ENCODE measurements at regions not wholly inside any gene's neighbourhood (a gene's known extent, or its start where the extent isn't known, plus 50 kb on each side); places are given as distances from the start of the nearest gene placed in this dataset.
A peak's percentile ranks its signal among the peaks of the same experiment; 100 is the strongest.
"Not testable (repeated sequence)": the region's sequence is repeated elsewhere in the genome, so short reads cannot be mapped to it uniquely, and the experiment has no call there.

DNA sequence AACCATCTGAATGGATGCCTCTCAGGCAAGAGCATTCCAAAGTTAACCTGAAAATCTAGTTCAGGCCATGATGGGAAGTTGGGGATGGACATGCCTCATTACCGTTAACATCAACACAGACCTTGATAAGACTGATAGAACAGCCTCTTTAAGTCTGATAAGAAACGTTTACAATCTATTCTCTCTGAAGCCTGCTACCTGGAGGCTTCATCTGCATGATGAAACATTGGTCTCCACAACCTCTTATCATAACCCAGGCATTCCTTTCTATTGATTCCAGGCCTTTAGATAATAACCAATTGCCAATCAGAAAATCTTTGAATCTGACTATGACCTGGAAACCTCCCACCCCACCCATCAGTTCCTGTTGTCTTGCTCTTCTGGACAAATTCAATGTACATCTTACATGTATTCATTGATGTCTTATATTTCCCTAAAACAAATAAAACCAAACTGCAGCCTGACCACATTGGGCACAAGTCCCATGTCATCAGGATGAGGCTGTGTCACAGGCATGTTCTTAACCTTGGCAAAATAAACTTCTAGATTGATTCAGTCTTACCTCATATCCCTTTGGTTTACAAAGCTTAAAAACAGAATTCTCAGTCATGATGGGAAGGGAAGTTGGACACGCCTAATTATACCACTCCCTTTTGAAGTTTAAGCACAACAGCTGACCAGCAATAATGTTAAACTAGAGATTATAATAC lies 843.8 kb upstream of the SPRY2 start:
- Histone ChIP-seq H3K4me3 (replicated peaks; ENCODE audit: insufficient read depth, low read length) (no peak overlapping the region), H3K27me3 (ENCODE audit: insufficient read depth, poor library complexity, severe bottlenecking) (no peaks in the 10 kb centered on the region), H3K27ac (replicated peaks) (no peak overlapping the region)
- no peak for DNase-seq (ENCODE audit: low read depth in 1 of 2, low spot score in 1 of 2)
- no peak for TF ChIP-seq POLR2AphosphoS5 (IDR thresholded peaks at IDR 0.05; ENCODE audit: low read depth)
- TF ChIP-seq, protein P1, sequence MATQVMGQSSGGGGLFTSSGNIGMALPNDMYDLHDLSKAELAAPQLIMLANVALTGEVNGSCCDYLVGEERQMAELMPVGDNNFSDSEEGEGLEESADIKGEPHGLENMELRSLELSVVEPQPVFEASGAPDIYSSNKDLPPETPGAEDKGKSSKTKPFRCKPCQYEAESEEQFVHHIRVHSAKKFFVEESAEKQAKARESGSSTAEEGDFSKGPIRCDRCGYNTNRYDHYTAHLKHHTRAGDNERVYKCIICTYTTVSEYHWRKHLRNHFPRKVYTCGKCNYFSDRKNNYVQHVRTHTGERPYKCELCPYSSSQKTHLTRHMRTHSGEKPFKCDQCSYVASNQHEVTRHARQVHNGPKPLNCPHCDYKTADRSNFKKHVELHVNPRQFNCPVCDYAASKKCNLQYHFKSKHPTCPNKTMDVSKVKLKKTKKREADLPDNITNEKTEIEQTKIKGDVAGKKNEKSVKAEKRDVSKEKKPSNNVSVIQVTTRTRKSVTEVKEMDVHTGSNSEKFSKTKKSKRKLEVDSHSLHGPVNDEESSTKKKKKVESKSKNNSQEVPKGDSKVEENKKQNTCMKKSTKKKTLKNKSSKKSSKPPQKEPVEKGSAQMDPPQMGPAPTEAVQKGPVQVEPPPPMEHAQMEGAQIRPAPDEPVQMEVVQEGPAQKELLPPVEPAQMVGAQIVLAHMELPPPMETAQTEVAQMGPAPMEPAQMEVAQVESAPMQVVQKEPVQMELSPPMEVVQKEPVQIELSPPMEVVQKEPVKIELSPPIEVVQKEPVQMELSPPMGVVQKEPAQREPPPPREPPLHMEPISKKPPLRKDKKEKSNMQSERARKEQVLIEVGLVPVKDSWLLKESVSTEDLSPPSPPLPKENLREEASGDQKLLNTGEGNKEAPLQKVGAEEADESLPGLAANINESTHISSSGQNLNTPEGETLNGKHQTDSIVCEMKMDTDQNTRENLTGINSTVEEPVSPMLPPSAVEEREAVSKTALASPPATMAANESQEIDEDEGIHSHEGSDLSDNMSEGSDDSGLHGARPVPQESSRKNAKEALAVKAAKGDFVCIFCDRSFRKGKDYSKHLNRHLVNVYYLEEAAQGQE (IDR thresholded peaks at IDR 0.05; ENCODE audit: insufficient replicate concordance, low read depth), result no peak
- no peak for TF ChIP-seq GABPA (IDR thresholded peaks at IDR 0.05; ENCODE audit: low read depth)
- TF ChIP-seq SPI1 (IDR thresholded peaks at IDR 0.05; ENCODE audit: borderline replicate concordance, low read depth), result no peak
- no peak for TF ChIP-seq CTCF (IDR thresholded peaks at IDR 0.05; ENCODE audit: insufficient read depth, low read length)

GRCh38 chr13:81172603-81173002 lies 831.7 kb upstream of the SPRY2 start:
- Histone ChIP-seq H3K27me3 (ENCODE audit: insufficient read depth, poor library complexity, severe bottlenecking) (no peaks in the 10 kb centered on the region), H3K4me3 (replicated peaks; ENCODE audit: insufficient read depth, low read length) (no peak overlapping the region), H3K27ac (replicated peaks) (no peak overlapping the region)
- no peak for DNase-seq (ENCODE audit: low read depth in 1 of 2, low spot score in 1 of 2)
- TF ChIP-seq POLR2AphosphoS5 (IDR thresholded peaks at IDR 0.05; ENCODE audit: low read depth) (no peak), CTCF (IDR thresholded peaks at IDR 0.05; ENCODE audit: insufficient read depth, low read length) (no peak), GABPA (IDR thresholded peaks at IDR 0.05; ENCODE audit: low read depth) (no peak), SPI1 (IDR thresholded peaks at IDR 0.05; ENCODE audit: borderline replicate concordance, low read depth) (no peak)
- TF ChIP-seq, protein P1 (IDR thresholded peaks at IDR 0.05; ENCODE audit: insufficient replicate concordance, low read depth), result no peak

- Histone ChIP-seq H3K4me3 (replicated peaks; ENCODE audit: insufficient read depth, low read length) (no peak overlapping the region), H3K27me3 (ENCODE audit: insufficient read depth, poor library complexity, severe bottlenecking) (no peaks in the 10 kb centered on the region), H3K27ac (replicated peaks) (no peak overlapping the region)
- TF ChIP-seq, protein P1 (IDR thresholded peaks at IDR 0.05; ENCODE audit: insufficient replicate concordance, low read depth), result no peak
- TF ChIP-seq CTCF (IDR thresholded peaks at IDR 0.05; ENCODE audit: insufficient read depth, low read length), result peak; percentile 13
- no peak for DNase-seq (ENCODE audit: low read depth in 1 of 2, low spot score in 1 of 2)
These were observed 830.2 kb upstream of the SPRY2 start for GRCh38 chr13:81171065-81171647.

- DNase-seq (ENCODE audit: low read depth in 1 of 2, low spot score in 1 of 2); H3K27me3 ChIP-seq (ENCODE audit: insufficient read depth, poor library complexity, severe bottlenecking); H3K4me3 ChIP-seq (replicated peaks; ENCODE audit: insufficient read depth, low read length); H3K27ac ChIP-seq (replicated peaks): not testable (repeated sequence)
These were observed 822.9 kb upstream of the SPRY2 start for GRCh38 chr13:81163823-81164222.

Data from HL-60 (cell line).